Activated T-helper 17 cell treated with anti-CD3 and anti-CD28 coated beads, Interleukin-2, amount 50 U/mL, for 72 hours (primary cell): ENCODE measurements at regions not wholly inside any gene's neighbourhood (a gene's known extent, or its start where the extent isn't known, plus 50 kb on each side); places are given as distances from the start of the nearest gene placed in this dataset.
"Not testable (repeated sequence)": the region's sequence is repeated elsewhere in the genome, so short reads cannot be mapped to it uniquely, and the experiment has no call there.

Experiments
- ATAC-seq: fragments of 150-1000 bp; cut with Tn5 transposase; replicated peaks from 2 replicates; pipeline ENCODE4 v1.10.0; 2021; ENCODE audit warnings: mild to moderate bottlenecking, moderate library complexity
- H3K27ac Mint-ChIP-seq: one replicate; pipeline ENCODE4 v1.8.0; 2022; ENCODE audit warnings: mixed read lengths
- H3K27me3 Mint-ChIP-seq: one replicate; pipeline ENCODE4 v1.8.0; 2022; ENCODE audit warnings: mixed read lengths
- H3K36me3 Mint-ChIP-seq: one replicate; pipeline ENCODE4 v1.8.0; 2022; ENCODE audit warnings: low read depth, mild to moderate bottlenecking, mixed read lengths
- H3K4me1 Mint-ChIP-seq: one replicate; pipeline ENCODE4 v1.8.0; 2022; ENCODE audit warnings: mixed read lengths
- H3K4me3 Mint-ChIP-seq: one replicate; pipeline ENCODE4 v1.8.0; 2022; ENCODE audit warnings: mild to moderate bottlenecking, mixed read lengths
- H3K9me3 Mint-ChIP-seq: one replicate; pipeline ENCODE4 v1.8.0; 2022; ENCODE audit warnings: mixed read lengths

DNA sequence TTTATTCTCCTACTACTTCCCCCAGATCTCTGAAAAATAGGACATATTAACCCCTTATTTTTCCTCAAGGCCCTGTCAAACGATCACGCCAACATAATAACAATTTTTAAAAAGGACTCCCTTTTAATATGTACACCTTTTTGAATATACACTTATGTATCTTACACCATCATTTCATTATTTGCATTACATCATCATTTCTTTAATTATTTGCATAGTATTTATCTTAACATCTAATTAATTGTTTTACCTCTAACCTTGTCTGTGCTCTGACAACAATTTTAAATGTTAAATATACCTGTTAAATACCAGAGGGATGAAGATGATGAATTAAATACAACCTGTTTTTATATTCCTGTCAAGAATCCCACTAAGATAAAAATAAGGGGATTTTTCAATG is 432.2 kb downstream of the PTPRC start:
- Mint-ChIP-seq H3K36me3 (no peaks in the 10 kb centered on the region), H3K9me3 (no peaks in the 10 kb centered on the region), H3K27ac (no peak overlapping the region), H3K4me1 (no peaks in the 10 kb centered on the region), H3K4me3 (no peak overlapping the region), H3K27me3 (no peaks in the 10 kb centered on the region)
- ATAC-seq = no peak

DNA sequence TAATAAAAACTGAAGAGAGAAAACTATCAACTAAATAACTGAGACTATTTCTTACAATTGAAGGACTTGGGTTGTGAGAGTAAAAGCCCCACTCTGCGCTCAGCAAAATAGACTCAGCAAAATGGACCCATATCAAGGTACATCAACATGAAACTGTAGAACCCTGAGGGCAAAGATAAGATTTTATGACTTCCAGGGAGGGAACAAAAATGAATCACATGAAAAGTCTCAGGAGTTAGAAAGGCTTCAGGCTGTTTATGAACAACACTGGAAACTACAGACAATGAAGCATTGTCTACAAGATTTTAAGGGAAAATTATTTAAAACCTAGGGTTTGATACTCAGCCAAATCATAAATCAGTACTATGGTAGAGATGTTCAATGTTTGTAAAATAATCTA is 434.3 kb downstream of the PTPRC start:
- no peaks in the 10 kb centered on the region for H3K27me3 Mint-ChIP-seq
- H3K4me1 Mint-ChIP-seq = no peaks in the 10 kb centered on the region
- H3K9me3 Mint-ChIP-seq = no peaks in the 10 kb centered on the region
- no peak overlapping the region for H3K27ac Mint-ChIP-seq
- no peak overlapping the region for H3K4me3 Mint-ChIP-seq
- ATAC-seq = no peak
- H3K36me3 Mint-ChIP-seq = no peaks in the 10 kb centered on the region

DNA sequence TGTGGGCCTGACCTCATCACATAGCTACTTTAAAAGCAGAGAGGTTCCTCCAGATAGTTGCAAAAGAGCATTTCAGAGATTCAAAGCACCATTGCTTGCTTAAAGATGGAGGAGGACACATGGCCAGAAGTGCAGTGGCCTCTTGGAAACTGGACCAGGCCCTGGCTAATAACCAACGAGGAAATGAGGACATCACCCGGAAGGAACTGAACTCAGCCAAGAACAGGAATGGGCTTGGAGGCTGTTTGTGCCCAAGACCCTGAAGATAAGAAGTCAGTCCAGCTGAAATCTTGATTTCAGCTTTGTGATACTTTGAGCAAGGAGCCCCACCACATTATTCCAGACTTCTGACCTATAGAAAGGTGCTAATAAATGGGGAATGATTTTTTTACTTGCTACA is 437.0 kb downstream of the PTPRC start:
- H3K4me3 Mint-ChIP-seq = no peak overlapping the region
- ATAC-seq = no peak
- no peak overlapping the region for H3K27ac Mint-ChIP-seq
- no peaks in the 10 kb centered on the region for H3K27me3 Mint-ChIP-seq
- H3K36me3 Mint-ChIP-seq = no peaks in the 10 kb centered on the region
- H3K4me1 Mint-ChIP-seq = no peaks in the 10 kb centered on the region
- no peaks in the 10 kb centered on the region for H3K9me3 Mint-ChIP-seq

DNA sequence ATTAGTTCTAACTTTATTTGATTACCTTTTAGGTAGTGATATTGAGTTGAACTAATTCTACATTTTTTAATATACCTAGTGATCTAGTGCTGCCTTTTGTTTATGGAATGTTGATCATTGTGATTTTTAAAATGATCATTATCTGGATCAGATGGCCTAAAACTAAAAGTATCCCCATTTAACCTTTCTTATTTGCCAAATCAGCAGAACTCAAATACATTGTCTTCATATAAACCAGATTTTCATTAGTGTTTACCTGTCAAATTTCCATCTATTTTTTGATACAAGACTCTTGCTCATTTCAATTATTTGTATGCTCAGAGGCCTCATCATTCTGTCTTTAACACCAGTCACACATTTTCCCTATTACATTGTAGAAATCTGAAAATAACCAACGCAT is 441.2 kb downstream of the PTPRC start:
- no peaks in the 10 kb centered on the region for H3K9me3 Mint-ChIP-seq
- H3K36me3 Mint-ChIP-seq = no peaks in the 10 kb centered on the region
- no peak for ATAC-seq
- no peaks in the 10 kb centered on the region for H3K27me3 Mint-ChIP-seq
- H3K4me1 Mint-ChIP-seq = no peaks in the 10 kb centered on the region
- no peak overlapping the region for H3K27ac Mint-ChIP-seq
- H3K4me3 Mint-ChIP-seq = no peak overlapping the region

DNA sequence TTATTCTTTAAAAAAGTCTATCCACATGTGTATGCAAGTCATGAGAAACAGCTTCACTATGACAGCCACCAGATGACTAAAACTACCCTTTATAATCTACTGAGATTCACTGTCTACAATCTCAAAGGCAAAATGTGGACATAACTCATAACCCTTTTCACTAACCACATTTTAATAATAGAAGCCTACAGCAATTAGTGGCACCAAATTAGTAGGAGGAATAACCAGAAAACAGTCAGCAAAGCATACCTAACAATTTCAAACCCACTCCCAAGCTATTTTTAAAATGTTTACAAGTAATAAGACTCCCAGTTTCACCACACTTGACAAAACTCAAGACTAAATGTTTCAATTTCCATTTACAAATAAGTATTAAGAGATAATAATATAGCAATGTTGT is 442.9 kb downstream of the PTPRC start:
- Mint-ChIP-seq H3K27me3 (peaks cover 3% of the 10 kb centered on the region), H3K4me3 (no peak overlapping the region), H3K9me3 (peaks cover 4% of the 10 kb centered on the region), H3K27ac (no peak overlapping the region), H3K4me1 (peaks cover 4% of the 10 kb centered on the region), H3K36me3 (no peaks in the 10 kb centered on the region)
- ATAC-seq = peak; percentile 43

DNA sequence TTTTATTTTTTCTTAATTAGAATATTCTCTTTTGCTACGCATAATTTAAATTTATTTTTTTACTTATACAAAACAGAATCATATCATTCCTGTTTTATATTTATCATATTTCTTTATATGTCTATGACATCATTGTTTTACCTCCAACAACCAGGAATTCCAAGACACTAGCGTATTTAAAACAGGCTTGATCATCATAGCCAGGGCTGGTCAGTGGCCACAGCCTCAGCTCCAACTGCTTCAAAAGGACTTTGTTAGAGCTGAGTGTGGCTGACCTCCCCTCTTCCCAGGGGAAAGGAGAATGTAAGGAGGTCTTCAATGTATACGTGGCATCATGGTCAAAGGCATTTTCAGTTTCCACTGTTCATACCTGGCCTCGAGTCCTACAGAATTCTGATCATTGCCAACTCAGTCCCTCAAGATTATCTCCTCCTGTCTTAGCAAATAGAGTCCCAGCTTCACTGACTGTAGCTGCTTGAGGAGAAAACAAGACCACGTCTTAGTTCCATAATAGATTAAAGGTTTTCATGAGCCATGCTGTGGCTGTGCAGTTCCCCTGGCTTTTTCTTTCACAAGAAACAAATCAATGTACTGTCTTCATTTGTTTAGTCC is 444.0 kb downstream of the PTPRC start:
- Mint-ChIP-seq H3K4me1 (peaks cover 4% of the 10 kb centered on the region), H3K9me3 (peaks cover 4% of the 10 kb centered on the region), H3K27me3 (peaks cover 3% of the 10 kb centered on the region), H3K27ac (no peak overlapping the region), H3K36me3 (no peaks in the 10 kb centered on the region), H3K4me3 (no peak overlapping the region)
- ATAC-seq = no peak

DNA sequence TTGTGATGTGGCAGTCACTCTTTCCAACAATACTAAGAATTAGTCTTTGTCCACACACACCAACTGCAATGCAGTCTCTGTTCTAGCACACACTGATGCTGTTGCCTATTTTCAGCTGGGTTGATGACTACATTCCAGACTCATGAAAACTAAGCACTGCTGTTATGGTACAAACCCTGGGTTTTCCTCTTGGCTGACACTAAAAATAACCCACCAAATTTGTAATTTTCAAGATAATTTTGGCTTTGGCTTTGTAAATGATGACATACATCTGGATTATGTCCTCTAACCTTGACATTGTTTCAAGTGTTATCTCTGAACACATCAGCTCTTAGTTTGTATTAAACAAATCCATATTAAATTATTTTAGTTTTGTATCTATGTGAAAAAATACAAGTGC is 444.8 kb downstream of the PTPRC start:
- Mint-ChIP-seq H3K27me3 (peaks cover 3% of the 10 kb centered on the region), H3K4me3 (no peak overlapping the region), H3K4me1 (peaks cover 4% of the 10 kb centered on the region), H3K27ac (no peak overlapping the region), H3K36me3 (no peaks in the 10 kb centered on the region), H3K9me3 (peaks cover 4% of the 10 kb centered on the region)
- no peak for ATAC-seq

DNA sequence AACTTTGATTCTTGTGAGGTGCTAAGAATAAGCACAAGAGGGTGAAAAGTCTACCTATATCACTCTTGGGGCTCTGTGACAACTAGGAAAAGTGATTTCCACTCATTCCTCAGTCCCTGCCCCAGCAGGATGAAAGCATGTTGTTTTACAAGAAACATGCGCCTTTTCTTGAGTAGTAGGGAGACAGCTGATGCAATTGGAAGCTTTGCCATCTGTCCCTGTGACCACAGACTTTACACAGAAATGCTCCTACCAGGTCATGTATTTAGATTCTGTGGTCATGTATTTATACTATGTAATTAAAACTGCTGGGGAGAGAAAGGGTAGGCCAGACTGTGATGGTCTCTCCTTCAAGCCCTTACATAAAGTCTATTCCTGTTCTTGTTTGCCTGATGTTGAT is 445.5 kb downstream of the PTPRC start:
- Mint-ChIP-seq H3K9me3 (peaks cover 4% of the 10 kb centered on the region), H3K27ac (no peak overlapping the region), H3K27me3 (peaks cover 3% of the 10 kb centered on the region), H3K36me3 (no peaks in the 10 kb centered on the region), H3K4me1 (peaks cover 9% of the 10 kb centered on the region), H3K4me3 (no peak overlapping the region)
- ATAC-seq = no peak

DNA sequence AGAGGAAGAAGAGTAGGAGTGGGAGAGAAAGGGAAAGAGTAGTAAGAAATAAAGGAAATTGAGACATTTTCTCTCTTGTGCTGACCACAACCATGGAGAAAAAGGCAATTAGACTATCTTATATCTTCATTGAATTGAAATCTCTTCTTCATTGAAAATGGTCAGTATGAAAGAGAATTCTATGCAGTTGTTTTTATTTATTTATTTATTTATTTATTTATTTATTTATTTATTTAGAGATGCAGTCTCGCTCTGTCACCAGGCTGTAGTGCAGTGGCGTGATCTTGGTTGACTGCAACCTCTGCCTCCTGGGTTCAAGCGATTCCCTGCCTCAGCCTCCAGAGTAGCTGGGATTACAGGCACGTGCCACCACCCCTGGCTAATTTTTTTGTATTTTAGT is 447.1 kb downstream of the PTPRC start:
- H3K36me3 Mint-ChIP-seq = no peaks in the 10 kb centered on the region
- peak overlapping the region; percentile 26 for H3K27ac Mint-ChIP-seq
- peaks cover 4% of the 10 kb centered on the region for H3K9me3 Mint-ChIP-seq
- no peak for ATAC-seq
- peaks cover 13% of the 10 kb centered on the region for H3K4me1 Mint-ChIP-seq
- H3K4me3 Mint-ChIP-seq = no peak overlapping the region
- peaks cover 3% of the 10 kb centered on the region for H3K27me3 Mint-ChIP-seq

DNA sequence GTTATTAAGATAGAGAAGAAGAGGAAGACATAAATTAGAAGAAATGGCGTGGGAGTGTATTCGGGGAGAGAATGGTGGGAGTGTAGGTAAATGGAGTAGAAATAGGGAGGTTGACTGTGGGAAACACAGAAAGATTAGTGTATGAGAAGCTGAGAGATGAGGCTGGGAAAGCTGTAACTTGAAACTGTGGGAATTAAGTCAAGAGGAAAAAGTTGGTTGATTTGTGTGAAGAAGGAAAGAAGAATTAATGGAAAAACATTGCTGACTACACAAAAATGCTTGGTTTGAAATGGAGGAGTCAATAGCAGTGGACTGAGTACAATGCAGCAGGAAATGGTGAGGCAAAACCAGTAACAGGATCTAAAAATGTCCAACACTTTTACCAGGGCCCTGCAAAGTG is 448.3 kb downstream of the PTPRC start:
- Mint-ChIP-seq H3K36me3 (no peaks in the 10 kb centered on the region), H3K27ac (no peak overlapping the region), H3K4me3 (no peak overlapping the region), H3K27me3 (peaks cover 3% of the 10 kb centered on the region), H3K9me3 (peaks cover 4% of the 10 kb centered on the region), H3K4me1 (peaks cover 13% of the 10 kb centered on the region)
- no peak for ATAC-seq

DNA sequence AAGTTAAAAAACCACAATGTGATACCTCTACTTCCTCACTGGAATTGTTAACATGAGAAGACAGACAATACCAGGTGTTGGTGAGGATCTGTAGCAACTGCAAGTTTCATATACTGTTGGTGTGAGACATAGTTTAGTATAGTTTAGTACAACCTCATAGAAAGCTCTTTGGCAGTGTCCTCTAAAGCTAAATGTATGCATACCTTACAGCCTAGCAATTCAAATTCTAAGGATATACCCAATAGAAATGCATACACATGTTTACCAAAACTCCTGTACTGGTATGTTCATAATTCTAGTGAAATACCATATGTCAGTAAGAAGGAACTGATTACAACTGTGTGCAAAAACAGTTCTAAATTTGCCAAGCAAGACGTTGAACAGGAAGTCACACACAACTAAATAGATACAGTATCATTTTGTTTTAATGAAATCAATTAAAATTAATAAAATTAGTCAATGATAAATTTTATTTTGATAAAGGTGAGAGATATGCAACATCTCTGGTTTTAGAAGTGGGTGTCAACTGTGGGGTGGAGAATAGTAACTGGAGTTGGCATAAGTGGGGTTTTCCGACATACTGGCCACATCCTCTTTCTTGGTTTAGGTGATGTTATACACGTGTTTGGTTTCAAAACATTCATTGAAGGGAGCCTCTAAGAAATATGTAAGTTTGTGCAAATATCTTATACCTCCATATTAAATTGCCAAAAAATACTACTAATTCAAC is 450.7 kb downstream of the PTPRC start:
- peaks cover 3% of the 10 kb centered on the region for H3K27me3 Mint-ChIP-seq
- H3K4me1 Mint-ChIP-seq = peaks cover 13% of the 10 kb centered on the region
- H3K36me3 Mint-ChIP-seq = no peaks in the 10 kb centered on the region
- ATAC-seq = peak; percentile 96
- no peak overlapping the region for H3K27ac Mint-ChIP-seq
- H3K9me3 Mint-ChIP-seq = peaks cover 4% of the 10 kb centered on the region
- H3K4me3 Mint-ChIP-seq = peak overlapping the region; percentile 14

DNA sequence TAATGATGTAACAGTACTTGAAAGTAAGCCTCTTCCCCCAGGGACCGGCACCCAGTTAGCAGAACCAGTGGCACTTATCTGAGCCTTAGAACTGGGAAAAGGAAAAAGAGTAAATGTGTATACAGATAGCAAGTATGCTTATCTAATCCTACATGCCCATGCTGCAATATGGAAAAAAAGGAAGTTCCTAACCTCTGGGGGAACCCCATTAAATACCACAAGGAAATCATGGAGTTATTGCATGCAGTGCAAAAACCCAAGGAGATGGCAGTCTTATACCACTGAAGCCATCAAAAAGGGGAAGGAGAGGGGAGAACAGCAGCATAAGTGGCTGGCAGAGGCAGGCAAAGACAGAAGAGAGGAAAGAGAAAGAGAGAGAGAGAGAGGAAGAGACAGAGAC is 456.8 kb downstream of the PTPRC start:
- H3K4me3 Mint-ChIP-seq, H3K27me3 Mint-ChIP-seq, H3K27ac Mint-ChIP-seq, H3K4me1 Mint-ChIP-seq, ATAC-seq, H3K36me3 Mint-ChIP-seq, H3K9me3 Mint-ChIP-seq: not testable (repeated sequence)

DNA sequence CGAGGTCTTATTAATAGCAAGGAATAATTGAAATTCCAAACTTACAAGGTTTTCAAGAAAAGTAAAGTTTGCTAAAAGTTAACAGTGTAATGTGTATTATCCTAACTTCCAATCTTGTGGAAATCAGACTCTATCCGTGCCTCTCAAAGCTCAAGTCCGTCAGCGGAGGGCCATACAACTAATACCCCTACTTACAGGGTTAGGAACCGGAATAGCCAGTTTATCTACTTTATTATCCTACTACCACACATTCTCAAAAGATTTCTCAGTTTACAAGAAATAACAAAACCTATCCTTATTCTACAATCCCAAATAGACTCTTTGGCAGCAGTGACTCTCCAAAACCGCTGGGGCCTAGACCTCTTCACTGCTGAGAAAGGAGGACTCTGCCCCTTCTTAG is 457.8 kb downstream of the PTPRC start:
- H3K27me3 Mint-ChIP-seq = no peaks in the 10 kb centered on the region
- no peak overlapping the region for H3K27ac Mint-ChIP-seq
- no peak overlapping the region for H3K4me3 Mint-ChIP-seq
- H3K9me3 Mint-ChIP-seq = no peaks in the 10 kb centered on the region
- no peaks in the 10 kb centered on the region for H3K4me1 Mint-ChIP-seq
- ATAC-seq = no peak
- H3K36me3 Mint-ChIP-seq = no peaks in the 10 kb centered on the region

DNA sequence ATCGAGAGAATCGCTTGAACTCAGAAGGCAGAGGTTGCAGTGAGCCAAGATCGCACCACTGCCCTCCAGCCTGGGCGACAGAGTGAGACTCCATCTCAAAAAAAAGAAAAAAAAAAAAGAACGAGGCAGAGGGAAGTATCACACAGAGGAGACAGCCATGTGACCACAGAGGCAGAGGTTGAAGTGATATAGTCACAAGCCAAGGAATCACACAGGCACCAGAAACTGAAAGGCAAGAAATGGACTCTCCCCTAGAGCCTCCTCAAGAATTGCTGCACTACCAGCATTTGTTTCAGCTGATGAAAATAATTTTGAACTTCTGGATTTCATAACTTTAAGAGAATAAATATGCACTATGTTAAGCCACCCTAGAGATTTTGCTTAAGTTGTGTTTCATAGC is 459.6 kb downstream of the PTPRC start:
- Mint-ChIP-seq H3K27ac (no peak overlapping the region), H3K9me3 (peaks cover 4% of the 10 kb centered on the region), H3K27me3 (no peaks in the 10 kb centered on the region), H3K4me1 (peaks cover 5% of the 10 kb centered on the region), H3K36me3 (no peaks in the 10 kb centered on the region), H3K4me3 (no peak overlapping the region)
- no peak for ATAC-seq

DNA sequence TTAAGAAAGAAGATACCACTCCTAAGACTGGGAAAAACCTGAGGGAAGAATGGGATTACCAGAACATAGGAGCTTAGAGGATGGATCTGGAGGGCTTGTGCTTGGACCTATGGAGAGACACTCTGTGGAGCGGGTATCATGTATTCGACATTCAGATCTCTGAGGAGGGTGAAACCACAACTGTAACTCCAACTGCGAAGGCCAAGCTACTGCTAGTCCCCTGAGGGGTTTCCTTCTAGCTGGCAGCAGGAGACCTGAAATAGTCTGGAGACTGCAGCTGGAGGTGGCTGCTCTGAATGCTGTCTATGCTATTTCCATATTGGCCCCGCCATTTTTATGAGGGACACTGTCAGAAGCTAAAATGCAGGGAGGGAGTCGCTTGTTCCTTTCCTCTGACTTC is 462.3 kb downstream of the PTPRC start:
- Mint-ChIP-seq H3K36me3 (no peaks in the 10 kb centered on the region), H3K4me1 (peaks cover 5% of the 10 kb centered on the region), H3K9me3 (peaks cover 4% of the 10 kb centered on the region), H3K27me3 (no peaks in the 10 kb centered on the region), H3K4me3 (no peak overlapping the region), H3K27ac (no peak overlapping the region)
- no peak for ATAC-seq
